Lower leg skin (tissue), 4 donors: ENCODE measurements at regions not wholly inside any gene's neighbourhood (a gene's known extent, or its start where the extent isn't known, plus 50 kb on each side); places are given as distances from the start of the nearest gene placed in this dataset.

Experiments used
- DNase-seq, 2 donors: peaks; one replicate each; pipeline ENCODE4 v3.0.0-alpha.2; 2019; ENCODE audit warnings: low spot score in 2 of 2
- H3K4me3 ChIP-seq: fragments of 200-600 bp; sonication (generic); 2 replicates; pipeline ENCODE4 v1.5.1; 2017; ENCODE audit warnings: mild to moderate bottlenecking, low read depth; ENCODE audit not compliant: poor library complexity, severe bottlenecking
- CTCF ChIP-seq, 3 donors: fragments of 450-650 bp; IDR thresholded peaks; one replicate each; pipeline ENCODE4 v1.5.1; 2016; ENCODE audit warnings: antibody characterized with exemption in 3 of 3, mild to moderate bottlenecking in 3 of 3, moderate library complexity in 2 of 3
- POLR2A ChIP-seq, 2 donors: fragments of 450-650 bp; IDR thresholded peaks; one replicate each; pipeline ENCODE4 v1.6.1; 2016 to 2017; ENCODE audit warnings: antibody characterized with exemption in 2 of 2, mild to moderate bottlenecking in 1 of 2, moderate library complexity in 1 of 2
- WGBS, 2 donors: methylation state at CpG; one replicate each; pipeline ENCODE4 v1.1.5; 2018; 5-methylcytosine and 5-hydroxymethylcytosine counted together
- intact Hi-C: fragments of 100-400 bp; cut with DNase I; formaldehyde crosslinking; loops from one replicate; pipeline ENCODE4 v1.15.0; 2023; ENCODE audit warnings: low total_unique reads

- intact Hi-C loops, result no loop called here
- no peak overlapping the region for H3K4me3 ChIP-seq
- DNase-seq, result no peak
- no peak for TF ChIP-seq CTCF (IDR thresholded peaks at IDR 0.05)
- TF ChIP-seq POLR2A (IDR thresholded peaks at IDR 0.05), result no peak
Measured at GRCh38 chr18:61274416-61274960, 58.7 kb upstream of the CDH20 start.

DNA sequence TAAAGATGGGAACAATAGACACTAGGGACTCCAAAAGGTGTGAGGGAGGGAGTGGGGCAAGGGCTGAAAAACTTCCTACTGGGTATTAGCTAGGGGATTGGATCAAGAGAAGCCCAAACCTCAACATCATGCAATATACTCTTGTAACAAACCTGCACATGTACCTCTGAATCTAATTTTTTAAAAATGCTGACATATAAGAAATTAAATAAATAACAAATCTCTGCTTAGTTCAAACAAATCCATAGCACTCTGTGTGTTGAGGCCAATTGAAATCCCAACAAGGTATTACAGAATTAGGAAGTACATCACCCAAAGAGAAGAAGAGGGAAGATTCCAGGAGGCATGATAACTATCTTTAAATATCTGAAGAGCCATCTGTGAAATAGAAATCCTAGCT is 55.4 kb upstream of the CDH20 start:
- intact Hi-C loops, result no loop called here
- TF ChIP-seq CTCF (IDR thresholded peaks at IDR 0.05), result no peak
- no peak for TF ChIP-seq POLR2A (IDR thresholded peaks at IDR 0.05)

GRCh38 chr18:61281431-61281830 is 51.8 kb upstream of the CDH20 start:
- 85 to 97% methylated on average over 1 of the region's 1 CpG for WGBS, 2 donors
- TF ChIP-seq CTCF (IDR thresholded peaks at IDR 0.05), result no peak
- TF ChIP-seq POLR2A (IDR thresholded peaks at IDR 0.05), result no peak
- no peak for DNase-seq
- no peak overlapping the region for H3K4me3 ChIP-seq
- intact Hi-C loops, result no loop called here

More for the DNA sequence above, 55.4 kb upstream of the CDH20 start:
- no peak for DNase-seq
- H3K4me3 ChIP-seq, result no peak overlapping the region

DNA sequence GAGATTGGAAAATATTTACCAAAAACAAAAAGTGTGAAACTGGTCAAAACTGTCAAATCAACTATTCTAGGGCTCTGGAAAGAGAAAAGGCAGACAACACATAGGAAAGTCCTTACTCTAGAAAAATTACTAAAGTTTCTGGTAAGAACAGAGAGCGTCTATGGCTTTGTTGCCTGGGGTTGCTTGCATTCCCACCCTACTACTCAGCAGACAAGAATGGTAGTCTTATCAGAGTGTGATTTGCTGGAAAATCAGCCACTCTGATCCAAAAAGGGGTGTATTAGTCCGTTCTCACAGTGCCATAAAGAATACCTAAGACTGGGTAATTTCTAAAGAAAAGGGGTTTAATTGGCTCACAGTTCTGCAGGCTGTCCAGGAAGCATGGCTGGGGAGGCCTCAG is 50.3 kb upstream of the CDH20 start:
- WGBS, 2 donors, result 83 to 90% methylated on average over 2 of the region's 2 CpGs
- intact Hi-C loops, result no loop called here
- TF ChIP-seq CTCF (IDR thresholded peaks at IDR 0.05) (no peak), POLR2A (IDR thresholded peaks at IDR 0.05) (no peak)
- DNase-seq, result no peak
- H3K4me3 ChIP-seq, result no peak overlapping the region
